Astrocyte (in vitro differentiated cells and primary cell): ENCODE measurements at regions not wholly inside any gene's neighbourhood (a gene's known extent, or its start where the extent isn't known, plus 50 kb on each side); places are given as distances from the start of the nearest gene placed in this dataset.

Source experiments
- DNase-seq: peaks from one replicate; pipeline ENCODE4 v3.0.0-alpha.2; 2010; ENCODE audit warnings: low read depth
- FAIRE-seq: peaks from 2 replicates; lab custom pipeline; 2011; peaks lifted over from hg19 to GRCh38; lab: Jason Lieb, UNC
- H2AFZ ChIP-seq: 2 replicates; pipeline ENCODE4 v1.6.0; 2012; ENCODE audit warnings: low read depth, low read length, inconsistent platforms
- H3K27ac ChIP-seq: 2 replicates; pipeline ENCODE4 v1.5.1; 2011; ENCODE audit warnings: low read depth, low read length, inconsistent platforms
- H3K27me3 ChIP-seq: 2 replicates; pipeline ENCODE4 v1.6.0; 2011; ENCODE audit warnings: low read length, inconsistent platforms; ENCODE audit not compliant: insufficient read depth
- H3K36me3 ChIP-seq: 2 replicates; pipeline ENCODE4 v1.5.1; 2011; ENCODE audit warnings: low read length, inconsistent platforms; ENCODE audit not compliant: insufficient read depth
- H3K4me1 ChIP-seq: 2 replicates; pipeline ENCODE4 v1.5.1; 2011; ENCODE audit warnings: low read length, inconsistent platforms; ENCODE audit not compliant: insufficient read depth
- H3K4me2 ChIP-seq: 2 replicates; pipeline ENCODE4 v1.6.0; 2012; ENCODE audit warnings: low read length, inconsistent platforms
- H3K4me3 ChIP-seq: 2 replicates; pipeline ENCODE4 v1.5.1; 2011; ENCODE audit warnings: low read depth, mild to moderate bottlenecking, low read length, inconsistent platforms; ENCODE audit not compliant: insufficient read depth
- H3K79me2 ChIP-seq: 2 replicates; pipeline ENCODE4 v1.6.0; 2012; ENCODE audit warnings: mild to moderate bottlenecking, low read length, inconsistent platforms; ENCODE audit not compliant: insufficient read depth
- H3K9ac ChIP-seq: 2 replicates; pipeline ENCODE4 v1.6.0; 2012; ENCODE audit warnings: mild to moderate bottlenecking, low read length, inconsistent platforms
- H3K9me3 ChIP-seq: 2 replicates; pipeline ENCODE4 v1.5.1; 2012; ENCODE audit warnings: low read depth, mild to moderate bottlenecking, low read length, inconsistent platforms; ENCODE audit not compliant: insufficient read depth
- H4K20me1 ChIP-seq: 2 replicates; pipeline ENCODE4 v1.6.0; 2012; ENCODE audit warnings: low read length, inconsistent platforms; ENCODE audit not compliant: insufficient read depth
- H3K27ac Mint-ChIP-seq: one replicate; pipeline ENCODE4 v1.8.0; 2021; ENCODE audit warnings: mild to moderate bottlenecking, mixed read lengths; ENCODE audit not compliant: unreplicated experiment
- H3K27me3 Mint-ChIP-seq: one replicate; pipeline ENCODE4 v1.8.0; 2021; ENCODE audit warnings: low read depth, mixed read lengths; ENCODE audit not compliant: unreplicated experiment
- H3K36me3 Mint-ChIP-seq: one replicate; pipeline ENCODE4 v1.8.0; 2021; ENCODE audit warnings: low read depth, mixed read lengths; ENCODE audit not compliant: unreplicated experiment
- H3K4me1 Mint-ChIP-seq: one replicate; pipeline ENCODE4 v1.8.0; 2021; ENCODE audit warnings: low read depth, mixed read lengths; ENCODE audit not compliant: unreplicated experiment
- H3K4me3 Mint-ChIP-seq: one replicate; pipeline ENCODE4 v1.8.0; 2021; ENCODE audit warnings: mild to moderate bottlenecking, moderate library complexity, mixed read lengths; ENCODE audit not compliant: unreplicated experiment
- H3K9me3 Mint-ChIP-seq: one replicate; pipeline ENCODE4 v1.8.0; 2021; ENCODE audit warnings: mild to moderate bottlenecking, mixed read lengths; ENCODE audit not compliant: unreplicated experiment
- EZH2 ChIP-seq: IDR thresholded peaks from 2 replicates; pipeline ENCODE4 v1.6.1; 2012; ENCODE audit warnings: mild to moderate bottlenecking, low read length, inconsistent platforms; ENCODE audit not compliant: insufficient read depth
- TF ChIP-seq, protein P1 (sequence below): IDR thresholded peaks from 2 replicates; pipeline ENCODE4 v1.5.1; 2011; ENCODE audit warnings: low read depth, mild to moderate bottlenecking, inconsistent platforms, low read length, moderate library complexity; ENCODE audit not compliant: insufficient read depth

DNA sequence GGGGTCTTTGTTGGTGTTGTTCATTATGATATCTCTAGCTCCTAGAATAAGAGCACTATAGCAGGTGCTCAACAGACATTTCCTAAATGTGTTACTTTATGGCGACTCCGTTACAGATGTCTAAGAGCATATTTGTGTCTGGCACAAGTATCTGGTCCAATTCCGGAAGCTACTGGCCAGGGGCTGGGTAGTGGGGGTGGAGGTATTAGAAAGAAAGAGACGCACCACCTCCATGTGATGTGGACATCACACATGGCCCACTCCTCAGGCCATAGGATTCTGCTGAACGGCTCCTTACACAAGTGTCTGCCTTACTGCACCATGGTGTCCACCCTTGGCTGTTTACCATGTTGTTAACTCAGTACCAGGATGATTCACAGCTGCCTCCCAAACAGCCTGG is 296.8 kb upstream of the MKI67 start:
- Histone ChIP-seq H2AFZ (no peak overlapping the region), H3K4me1 (no peaks in the 10 kb centered on the region), H3K9ac (no peak overlapping the region), H3K79me2 (no peaks in the 10 kb centered on the region), H3K4me2 (no peak overlapping the region), H3K27ac (no peak overlapping the region), H3K9me3 (no peaks in the 10 kb centered on the region), H3K27me3 (no peaks in the 10 kb centered on the region), H3K36me3 (no peaks in the 10 kb centered on the region), H3K4me3 (no peak overlapping the region), H4K20me1 (no peaks in the 10 kb centered on the region)
- H3K27me3 Mint-ChIP-seq, result peaks cover 26% of the 10 kb centered on the region
- no peaks in the 10 kb centered on the region for H3K4me1 Mint-ChIP-seq
- TF ChIP-seq EZH2, result no peak
- TF ChIP-seq, protein P1, sequence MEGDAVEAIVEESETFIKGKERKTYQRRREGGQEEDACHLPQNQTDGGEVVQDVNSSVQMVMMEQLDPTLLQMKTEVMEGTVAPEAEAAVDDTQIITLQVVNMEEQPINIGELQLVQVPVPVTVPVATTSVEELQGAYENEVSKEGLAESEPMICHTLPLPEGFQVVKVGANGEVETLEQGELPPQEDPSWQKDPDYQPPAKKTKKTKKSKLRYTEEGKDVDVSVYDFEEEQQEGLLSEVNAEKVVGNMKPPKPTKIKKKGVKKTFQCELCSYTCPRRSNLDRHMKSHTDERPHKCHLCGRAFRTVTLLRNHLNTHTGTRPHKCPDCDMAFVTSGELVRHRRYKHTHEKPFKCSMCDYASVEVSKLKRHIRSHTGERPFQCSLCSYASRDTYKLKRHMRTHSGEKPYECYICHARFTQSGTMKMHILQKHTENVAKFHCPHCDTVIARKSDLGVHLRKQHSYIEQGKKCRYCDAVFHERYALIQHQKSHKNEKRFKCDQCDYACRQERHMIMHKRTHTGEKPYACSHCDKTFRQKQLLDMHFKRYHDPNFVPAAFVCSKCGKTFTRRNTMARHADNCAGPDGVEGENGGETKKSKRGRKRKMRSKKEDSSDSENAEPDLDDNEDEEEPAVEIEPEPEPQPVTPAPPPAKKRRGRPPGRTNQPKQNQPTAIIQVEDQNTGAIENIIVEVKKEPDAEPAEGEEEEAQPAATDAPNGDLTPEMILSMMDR, result no peak
- FAIRE-seq (no peak), DNase-seq (no peak)
- no peak overlapping the region for H3K4me3 Mint-ChIP-seq
- no peaks in the 10 kb centered on the region for H3K9me3 Mint-ChIP-seq
- H3K36me3 Mint-ChIP-seq, result no peaks in the 10 kb centered on the region
- H3K27ac Mint-ChIP-seq, result no peak overlapping the region

DNA sequence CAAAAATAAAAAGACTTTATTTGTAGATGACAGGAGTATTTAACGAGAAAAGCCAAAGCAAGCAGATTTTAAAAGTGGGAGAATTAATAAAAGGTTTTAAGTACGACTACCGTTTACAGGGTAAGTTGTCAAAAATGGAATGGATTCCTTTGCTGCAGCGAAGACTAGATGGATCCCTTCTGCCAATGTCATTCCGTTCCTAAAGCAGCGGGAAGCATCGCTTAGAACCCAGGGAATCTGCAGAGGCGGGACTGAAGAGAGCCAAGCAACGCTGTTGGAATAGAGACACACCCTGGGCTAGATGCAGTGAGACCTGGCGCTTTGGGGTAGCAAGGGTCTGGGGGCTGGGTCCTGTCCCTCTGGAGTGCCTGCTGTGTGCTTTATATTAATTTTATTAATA is 303.1 kb upstream of the MKI67 start:
- no peak for TF ChIP-seq EZH2
- TF ChIP-seq, protein P1, result no peak
- no peak overlapping the region for H3K27ac Mint-ChIP-seq
- Histone ChIP-seq H2AFZ (no peak overlapping the region), H3K36me3 (no peaks in the 10 kb centered on the region), H3K9ac (no peak overlapping the region), H3K9me3 (no peaks in the 10 kb centered on the region), H3K27ac (no peak overlapping the region), H4K20me1 (no peaks in the 10 kb centered on the region), H3K4me3 (no peak overlapping the region), H3K27me3 (no peaks in the 10 kb centered on the region), H3K4me1 (no peaks in the 10 kb centered on the region), H3K4me2 (no peak overlapping the region), H3K79me2 (no peaks in the 10 kb centered on the region)
- no peaks in the 10 kb centered on the region for H3K4me1 Mint-ChIP-seq
- H3K27me3 Mint-ChIP-seq, result peaks cover 32% of the 10 kb centered on the region
- H3K36me3 Mint-ChIP-seq, result no peaks in the 10 kb centered on the region
- FAIRE-seq (no peak), DNase-seq (no peak)
- no peaks in the 10 kb centered on the region for H3K9me3 Mint-ChIP-seq
- H3K4me3 Mint-ChIP-seq, result no peak overlapping the region

DNA sequence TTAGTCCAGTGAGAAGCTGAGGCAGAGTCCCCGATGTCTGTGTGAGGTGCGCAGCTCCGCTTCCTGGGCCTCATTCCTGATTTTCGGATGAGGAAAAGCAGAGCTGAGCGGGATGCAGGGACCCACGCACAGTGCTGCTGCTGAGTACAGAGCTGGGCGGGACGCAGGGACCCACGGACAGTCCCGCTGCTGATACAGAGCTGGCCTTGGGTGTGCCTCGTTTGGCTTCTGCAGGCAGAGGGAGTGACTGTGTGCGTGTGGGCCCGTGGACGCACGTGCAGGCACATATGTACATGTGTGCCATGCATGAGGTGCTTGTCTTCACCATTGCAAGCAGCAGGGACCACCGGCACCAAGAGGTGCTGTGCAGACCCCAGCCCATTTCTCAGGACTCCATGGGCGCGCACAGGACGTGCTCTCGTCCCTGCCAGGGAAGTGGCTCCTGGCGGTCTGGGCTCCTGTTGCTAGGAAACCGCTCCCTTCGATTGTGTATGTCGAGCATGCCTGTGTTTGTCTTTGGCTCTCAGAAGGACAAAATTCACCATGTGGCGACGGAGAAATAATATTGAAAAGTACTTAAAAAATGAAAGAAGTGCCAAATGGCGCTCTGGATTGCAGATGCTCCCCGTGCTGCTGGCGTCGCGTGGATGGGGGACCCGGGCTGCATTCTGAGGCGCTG is 303.8 kb upstream of the MKI67 start:
- H2AFZ ChIP-seq, result no peak overlapping the region
- H3K27ac ChIP-seq, result no peak overlapping the region
- no peaks in the 10 kb centered on the region for H3K4me1 ChIP-seq
- FAIRE-seq (no peak), DNase-seq (no peak)
- H4K20me1 ChIP-seq, result no peaks in the 10 kb centered on the region
- TF ChIP-seq, protein P1, result no peak
- no peak for TF ChIP-seq EZH2
- Mint-ChIP-seq H3K4me1 (no peaks in the 10 kb centered on the region), H3K27me3 (peaks cover 32% of the 10 kb centered on the region), H3K27ac (no peak overlapping the region), H3K9me3 (no peaks in the 10 kb centered on the region), H3K4me3 (no peak overlapping the region), H3K36me3 (no peaks in the 10 kb centered on the region)
- H3K36me3 ChIP-seq, result no peaks in the 10 kb centered on the region
- H3K27me3 ChIP-seq, result no peaks in the 10 kb centered on the region
- no peak overlapping the region for H3K4me2 ChIP-seq
- no peak overlapping the region for H3K9ac ChIP-seq
- no peak overlapping the region for H3K4me3 ChIP-seq
- no peaks in the 10 kb centered on the region for H3K79me2 ChIP-seq
- peaks cover 3% of the 10 kb centered on the region for H3K9me3 ChIP-seq
